Uterus (tissue), 2 donors: ENCODE measurements at regions not wholly inside any gene's neighbourhood (a gene's known extent, or its start where the extent isn't known, plus 50 kb on each side); places are given as distances from the start of the nearest gene placed in this dataset.

ENCODE experiments used
- POLR2A ChIP-seq, 2 donors: fragments of 450-650 bp; IDR thresholded peaks; one replicate each; pipeline ENCODE4 v1.6.1; 2016; ENCODE audit warnings: antibody characterized with exemption in 2 of 2, mild to moderate bottlenecking in 1 of 2, moderate library complexity in 1 of 2
- TF ChIP-seq, protein P1 (sequence below), 4 experiments: fragments of 200-600 bp in 2 of 4; fragments of 450-650 bp in 2 of 4; sonication (generic) in 2 of 4; IDR thresholded peaks; one replicate each; pipeline ENCODE4 v1.5.1; 2016 to 2019; ENCODE audit warnings: antibody characterized with exemption in 4 of 4, mild to moderate bottlenecking in 2 of 4, moderate library complexity in 1 of 4

DNA sequence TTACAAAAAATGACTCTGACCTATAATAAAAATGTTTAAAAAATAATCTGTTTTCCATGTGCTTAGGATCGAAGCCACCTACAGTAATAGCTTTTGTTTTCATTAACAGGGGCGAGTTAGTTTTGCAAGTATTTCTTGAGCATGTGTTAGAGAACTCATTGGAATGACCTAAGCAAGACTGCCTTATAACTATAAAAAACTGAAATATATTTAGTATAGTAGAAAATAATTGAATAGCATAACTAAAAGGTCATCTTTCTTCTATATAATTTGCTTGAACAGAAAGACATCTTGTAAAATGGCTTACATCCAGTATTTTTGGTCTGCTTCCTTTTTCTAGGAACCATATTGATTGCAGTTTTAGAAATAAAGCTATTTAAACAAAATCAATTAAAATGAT lies 241.5 kb upstream of the NRIP1 start:
- TF ChIP-seq POLR2A (IDR thresholded peaks at IDR 0.05): no peak
- TF ChIP-seq, protein P1, sequence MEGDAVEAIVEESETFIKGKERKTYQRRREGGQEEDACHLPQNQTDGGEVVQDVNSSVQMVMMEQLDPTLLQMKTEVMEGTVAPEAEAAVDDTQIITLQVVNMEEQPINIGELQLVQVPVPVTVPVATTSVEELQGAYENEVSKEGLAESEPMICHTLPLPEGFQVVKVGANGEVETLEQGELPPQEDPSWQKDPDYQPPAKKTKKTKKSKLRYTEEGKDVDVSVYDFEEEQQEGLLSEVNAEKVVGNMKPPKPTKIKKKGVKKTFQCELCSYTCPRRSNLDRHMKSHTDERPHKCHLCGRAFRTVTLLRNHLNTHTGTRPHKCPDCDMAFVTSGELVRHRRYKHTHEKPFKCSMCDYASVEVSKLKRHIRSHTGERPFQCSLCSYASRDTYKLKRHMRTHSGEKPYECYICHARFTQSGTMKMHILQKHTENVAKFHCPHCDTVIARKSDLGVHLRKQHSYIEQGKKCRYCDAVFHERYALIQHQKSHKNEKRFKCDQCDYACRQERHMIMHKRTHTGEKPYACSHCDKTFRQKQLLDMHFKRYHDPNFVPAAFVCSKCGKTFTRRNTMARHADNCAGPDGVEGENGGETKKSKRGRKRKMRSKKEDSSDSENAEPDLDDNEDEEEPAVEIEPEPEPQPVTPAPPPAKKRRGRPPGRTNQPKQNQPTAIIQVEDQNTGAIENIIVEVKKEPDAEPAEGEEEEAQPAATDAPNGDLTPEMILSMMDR (IDR thresholded peaks at IDR 0.05): no peak
